ENCODE measurements at regions not wholly inside any gene's neighbourhood (a gene's known extent, or its start where the extent isn't known, plus 50 kb on each side); places are given as distances from the start of the nearest gene placed in this dataset.

- no peak for DNase-seq
Measured at GRCh38 chr12:130017591-130018449, 114.0 kb upstream of the TMEM132D start.

GRCh38 chr12:130018614-130019013, 114.8 kb upstream of the TMEM132D start:
- no peak for DNase-seq

GRCh38 chr12:130026608-130027176, 122.9 kb upstream of the TMEM132D start:
- DNase-seq, result peak; percentile 12

DNA sequence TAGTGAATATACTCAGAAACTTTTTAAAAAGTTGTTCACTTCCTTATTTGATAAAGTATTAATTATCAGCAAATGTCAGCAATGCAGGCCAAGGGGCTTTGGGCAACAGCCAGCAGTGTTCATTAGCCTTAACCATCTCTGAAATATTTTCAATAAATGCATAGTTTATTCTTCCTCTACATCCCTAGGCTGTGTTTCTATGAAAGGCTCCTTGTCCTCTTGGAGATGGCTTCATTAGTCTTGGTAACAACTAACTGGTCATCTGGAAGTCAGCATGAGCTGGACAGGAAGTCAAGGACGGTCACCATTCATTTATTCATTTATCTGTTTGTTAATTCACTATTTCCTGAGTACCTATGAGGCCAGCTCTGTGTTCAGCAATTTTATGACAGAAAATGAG, 124.0 kb upstream of the TMEM132D start:
- no peak for DNase-seq

GRCh38 chr12:130029151-130029550, 125.3 kb upstream of the TMEM132D start:
- no peak for DNase-seq

DNA sequence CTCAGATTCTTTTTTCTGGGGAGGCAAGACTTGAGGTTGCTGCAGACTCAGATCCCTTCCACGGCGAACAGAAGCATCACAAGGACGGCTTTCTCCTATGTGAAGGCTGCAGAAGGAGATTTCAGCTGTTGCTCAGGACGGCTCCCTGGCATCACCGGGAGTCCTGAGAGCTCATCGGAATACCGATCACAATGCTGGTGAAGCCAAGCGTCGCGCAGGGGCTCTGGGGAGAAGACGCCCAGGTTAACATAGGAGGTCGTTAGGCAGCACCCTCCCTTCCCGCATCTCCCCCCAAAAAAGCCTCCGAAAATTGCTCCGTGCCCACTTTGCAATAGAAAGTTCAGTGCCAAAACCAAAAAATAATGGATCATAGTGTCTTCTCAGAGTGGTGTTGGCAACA, 127.2 kb upstream of the TMEM132D start:
- no peak for DNase-seq

DNA sequence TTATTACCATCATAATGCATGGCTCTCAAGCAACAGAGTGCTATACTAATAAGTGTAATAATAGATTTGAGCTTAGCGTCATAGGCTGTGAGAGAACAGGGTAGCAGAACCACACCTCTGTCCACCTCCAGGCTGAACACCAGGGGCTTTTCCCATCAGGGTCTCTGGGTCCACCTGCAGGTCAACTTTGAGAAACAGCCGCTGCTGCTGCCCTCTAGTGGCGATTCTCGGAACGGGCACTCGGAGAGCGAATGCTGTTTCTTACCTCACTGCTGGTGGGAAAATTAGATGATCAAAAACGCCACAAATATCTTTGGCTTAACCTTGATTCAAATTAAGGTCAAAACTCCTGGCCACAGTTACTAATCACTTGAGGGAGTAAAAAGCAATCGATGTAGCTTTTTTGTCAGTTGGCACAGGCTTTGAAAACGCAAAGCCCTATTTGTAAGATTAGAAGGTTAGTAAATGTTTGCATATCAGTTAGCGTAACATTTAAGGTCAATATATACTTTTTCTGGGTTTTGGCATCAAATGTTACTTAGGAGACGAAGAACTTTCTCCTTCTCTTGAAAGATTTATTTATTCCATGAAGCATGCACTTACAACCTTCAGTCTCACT, 127.9 kb upstream of the TMEM132D start:
- peak; percentile 28 for DNase-seq

DNA sequence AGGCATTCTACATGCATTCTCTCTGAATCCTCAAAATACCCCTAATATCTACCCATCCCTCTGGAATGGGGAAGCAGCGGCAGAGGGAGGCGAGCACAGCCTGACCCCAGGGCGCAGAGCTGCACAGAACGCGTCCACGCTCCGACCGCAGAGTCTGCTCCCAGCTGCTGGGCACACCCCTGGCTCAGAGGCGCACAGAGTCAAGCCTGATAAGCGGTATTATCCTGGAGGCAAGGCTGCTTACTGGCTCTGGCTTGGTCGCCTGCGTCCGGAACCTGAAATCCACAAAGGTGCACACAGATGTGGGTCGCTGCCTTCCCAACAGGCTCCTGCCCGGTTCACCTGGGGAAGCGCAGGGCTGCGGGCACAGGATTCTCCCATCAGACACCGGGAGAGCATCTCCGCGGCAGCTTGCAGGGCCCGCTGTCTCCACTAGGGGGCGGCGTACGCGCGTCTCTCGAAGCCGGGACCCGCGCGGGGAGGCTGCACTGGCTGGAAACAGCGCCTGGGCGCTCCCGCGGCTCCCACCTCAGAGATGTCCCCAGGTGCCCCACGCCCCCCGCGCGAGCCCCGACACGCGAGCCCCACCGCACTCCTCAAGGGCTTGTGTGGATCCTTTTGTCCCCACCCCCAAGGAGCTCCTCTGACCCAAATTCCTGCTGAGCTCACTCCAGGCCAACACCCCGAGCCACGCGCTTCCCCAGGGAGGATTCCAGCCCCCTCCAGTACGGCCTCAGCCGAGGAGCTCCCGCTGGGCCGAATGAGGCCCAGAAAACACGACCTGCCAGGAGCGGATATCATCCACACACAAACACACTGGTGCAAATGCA, 120.1 kb upstream of the FZD10 start:
- peak; percentile 4 for DNase-seq

GRCh38 chr12:130043685-130044406, 118.4 kb upstream of the FZD10 start:
- DNase-seq, result no peak

- no peak for DNase-seq
Measured at GRCh38 chr12:130044991-130045621, 117.2 kb upstream of the FZD10 start.

- no peak for DNase-seq
Measured at GRCh38 chr12:130049666-130050065, 112.6 kb upstream of the FZD10 start.

DNA sequence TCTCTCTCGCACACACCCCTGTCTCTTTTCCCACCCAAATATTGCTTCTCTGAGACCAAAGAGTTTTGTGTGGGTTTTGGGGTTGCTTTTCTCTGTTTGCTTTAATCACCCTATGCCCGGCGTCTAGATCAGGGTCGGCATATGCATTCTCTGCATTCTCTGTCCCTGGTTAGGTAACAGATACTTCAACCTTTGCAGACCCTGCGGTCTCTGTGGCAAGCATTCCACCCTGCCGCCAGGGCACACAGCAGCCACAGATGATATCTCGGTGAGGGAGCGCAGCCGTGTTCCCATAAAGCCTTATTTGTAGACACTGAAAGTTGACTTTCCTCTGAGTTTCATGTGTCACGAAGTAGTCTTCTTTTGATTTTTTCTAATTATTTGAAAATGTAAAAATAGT, 110.4 kb upstream of the FZD10 start:
- no peak for DNase-seq

DNA sequence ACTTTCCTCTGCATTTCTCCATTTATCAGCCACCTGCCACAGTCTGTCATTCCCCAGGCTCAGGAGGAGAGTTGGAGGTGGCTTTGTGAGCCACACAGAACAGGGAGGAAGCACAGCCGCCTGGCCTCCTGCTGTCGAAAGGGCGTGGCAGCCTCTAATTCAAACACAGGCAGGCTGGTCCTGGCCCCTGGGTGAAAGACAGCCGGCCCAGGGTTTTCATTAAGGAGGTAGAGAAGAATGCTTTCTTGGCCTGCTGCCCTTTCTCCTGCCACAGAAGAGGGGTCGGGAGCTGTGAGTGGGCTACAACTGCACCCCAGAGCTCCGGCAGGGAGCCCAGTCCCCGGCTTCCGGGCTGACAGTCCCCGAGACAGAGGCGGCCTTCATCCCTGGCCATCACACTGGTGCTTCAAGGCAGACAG, 108.6 kb upstream of the FZD10 start:
- DNase-seq, result no peak

- no peak for DNase-seq
Measured at GRCh38 chr12:130054803-130055202, 107.5 kb upstream of the FZD10 start.

- no peak for DNase-seq
Measured at GRCh38 chr12:130058926-130059472, 103.3 kb upstream of the FZD10 start.

- DNase-seq, result no peak
Measured at GRCh38 chr12:130063866-130064265, 98.4 kb upstream of the FZD10 start.

- DNase-seq, result no peak
Measured at GRCh38 chr12:130064999-130065398, 97.3 kb upstream of the FZD10 start.

DNA sequence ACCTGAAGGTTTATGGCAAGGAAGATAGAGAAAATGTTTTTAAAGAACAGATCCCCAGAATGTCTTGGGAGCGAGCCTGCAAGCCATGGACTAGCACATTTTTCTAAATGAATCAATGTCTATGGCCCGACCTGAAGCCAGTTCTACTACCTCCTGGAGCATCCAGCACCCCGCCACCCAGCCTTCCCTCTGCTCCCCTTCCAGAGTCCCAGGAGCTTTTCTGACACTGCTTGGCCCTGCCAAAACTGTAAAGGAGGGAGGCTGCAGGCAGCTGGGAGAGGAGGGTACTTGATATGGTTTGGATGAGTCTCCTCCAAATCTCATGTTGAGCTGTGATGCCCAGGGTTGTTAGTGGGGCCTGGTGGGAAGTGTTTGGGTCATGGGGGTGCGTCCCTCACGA, 95.5 kb upstream of the FZD10 start:
- DNase-seq, result no peak

DNA sequence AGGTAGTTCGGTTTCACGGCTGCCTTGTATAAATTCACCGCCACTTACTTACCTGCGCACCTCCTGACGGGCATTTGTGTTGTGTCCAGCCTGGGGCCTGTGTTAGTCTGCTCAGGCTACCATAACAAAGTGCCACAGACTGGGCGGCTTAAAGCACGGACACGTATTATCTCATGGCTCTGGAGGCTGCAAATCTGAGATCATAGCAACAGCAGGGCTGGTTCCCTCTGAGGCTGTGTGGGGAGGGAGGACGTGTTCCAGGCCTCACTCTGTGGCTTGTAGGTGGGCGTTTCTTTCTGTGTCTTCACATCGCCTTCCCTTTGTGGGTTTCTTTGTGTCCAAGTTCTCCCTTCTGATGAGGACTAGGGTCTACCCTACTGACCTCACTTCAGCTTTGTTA, 93.5 kb upstream of the FZD10 start:
- DNase-seq, result no peak

DNA sequence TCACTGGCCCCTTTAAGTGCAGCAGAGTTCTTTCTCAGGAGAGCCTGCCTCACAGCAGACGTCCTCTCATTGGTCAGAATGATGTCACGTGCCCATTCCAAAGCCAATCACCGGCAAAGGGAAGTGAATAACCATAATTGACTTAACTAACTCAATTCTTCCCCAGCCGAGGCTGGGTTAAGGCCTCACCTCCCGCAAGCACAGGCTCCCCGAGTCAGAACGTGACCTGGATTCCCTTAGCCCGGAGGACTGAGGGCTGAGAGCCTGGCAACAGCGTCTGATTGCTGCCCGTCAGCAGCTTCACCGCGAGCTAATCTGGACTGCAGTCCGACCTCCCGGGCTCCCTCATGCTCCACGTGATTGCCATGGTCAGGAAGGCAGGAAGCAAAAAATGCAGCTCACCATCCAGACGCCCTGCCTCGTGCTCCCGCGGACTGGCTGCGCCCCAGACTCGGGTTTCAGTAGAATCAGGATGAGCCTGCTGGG, 92.1 kb upstream of the FZD10 start:
- DNase-seq, result no peak

DNA sequence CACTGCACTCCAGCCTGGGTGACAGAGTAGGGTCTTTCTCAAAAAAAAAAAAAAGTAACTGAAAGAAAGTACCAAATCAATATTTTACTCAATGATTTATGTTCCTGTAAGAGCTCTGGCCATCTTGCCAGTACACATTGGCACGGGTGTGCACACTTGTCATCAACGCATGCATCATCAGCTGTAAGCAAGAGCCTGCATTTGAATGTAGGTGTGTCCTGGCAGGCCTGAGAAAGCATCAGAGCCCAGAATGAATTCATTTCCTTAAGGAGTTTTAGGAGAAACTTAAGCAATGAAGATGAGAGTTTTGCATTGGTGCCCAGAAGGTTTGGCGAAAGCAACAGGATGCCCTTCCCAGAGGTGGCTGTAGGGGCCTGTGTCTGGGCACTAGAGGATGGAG, 88.5 kb upstream of the FZD10 start:
- no peak for DNase-seq
